ENCODE measurements at regions not wholly inside any gene's neighbourhood (a gene's known extent, or its start where the extent isn't known, plus 50 kb on each side); places are given as distances from the start of the nearest gene placed in this dataset.

GRCh38 chr14:106778986-106779385, 1252.6 kb downstream of the TMEM121 start:
- TF ChIP-seq CTCF (IDR thresholded peaks at IDR 0.05; ENCODE audit: low read depth, low read length, missing control alignments), result no peak
- in situ Hi-C loops (cut with HindIII; ENCODE audit: low pct_ligation_motif_present, low sequenced_read_pairs), result no loop called here

GRCh38 chr14:106786697-106787096, 1260.3 kb downstream of the TMEM121 start:
- no peak for TF ChIP-seq CTCF (IDR thresholded peaks at IDR 0.05; ENCODE audit: low read depth, low read length, missing control alignments)
- in situ Hi-C loops (cut with HindIII; ENCODE audit: low pct_ligation_motif_present, low sequenced_read_pairs), result no loop called here

More at GRCh38 chr14:106778986-106779385, 1252.6 kb downstream of the TMEM121 start:
- H3K27me3 ChIP-seq (replicated peaks), result no peaks in the 10 kb centered on the region
- no peak for DNase-seq
- H3K36me3 ChIP-seq (replicated peaks), result no peaks in the 10 kb centered on the region
- H3K27ac ChIP-seq, result no peak overlapping the region
- no peak overlapping the region for H3K4me3 ChIP-seq (ENCODE audit: low read depth, low read length)

GRCh38 chr14:106787626-106788025, 1261.2 kb downstream of the TMEM121 start:
- no peak for TF ChIP-seq CTCF (IDR thresholded peaks at IDR 0.05; ENCODE audit: low read depth, low read length, missing control alignments)
- Histone ChIP-seq H3K27me3 (replicated peaks) (no peaks in the 10 kb centered on the region), H3K4me3 (ENCODE audit: low read depth, low read length) (no peak overlapping the region), H3K36me3 (replicated peaks) (no peaks in the 10 kb centered on the region), H3K27ac (no peak overlapping the region)
- in situ Hi-C loops (cut with HindIII; ENCODE audit: low pct_ligation_motif_present, low sequenced_read_pairs), result no loop called here
- DNase-seq, result no peak

More at GRCh38 chr14:106786697-106787096, 1260.3 kb downstream of the TMEM121 start:
- no peak for DNase-seq
- no peaks in the 10 kb centered on the region for H3K36me3 ChIP-seq (replicated peaks)
- no peak overlapping the region for H3K27ac ChIP-seq
- no peaks in the 10 kb centered on the region for H3K27me3 ChIP-seq (replicated peaks)
- H3K4me3 ChIP-seq (ENCODE audit: low read depth, low read length), result no peak overlapping the region

GRCh38 chr14:106788534-106788933, 1262.2 kb downstream of the TMEM121 start:
- H3K27me3 ChIP-seq (replicated peaks), result no peaks in the 10 kb centered on the region
- no peak for DNase-seq
- no peak overlapping the region for H3K27ac ChIP-seq
- TF ChIP-seq CTCF (IDR thresholded peaks at IDR 0.05; ENCODE audit: low read depth, low read length, missing control alignments), result no peak
- H3K36me3 ChIP-seq (replicated peaks), result no peaks in the 10 kb centered on the region
- in situ Hi-C loops (cut with HindIII; ENCODE audit: low pct_ligation_motif_present, low sequenced_read_pairs), result no loop called here
- no peak overlapping the region for H3K4me3 ChIP-seq (ENCODE audit: low read depth, low read length)

GRCh38 chr14:106789318-106789717, 1262.9 kb downstream of the TMEM121 start:
- Histone ChIP-seq H3K27ac (no peak overlapping the region), H3K27me3 (replicated peaks) (no peaks in the 10 kb centered on the region), H3K4me3 (ENCODE audit: low read depth, low read length) (no peak overlapping the region), H3K36me3 (replicated peaks) (no peaks in the 10 kb centered on the region)
- no peak for TF ChIP-seq CTCF (IDR thresholded peaks at IDR 0.05; ENCODE audit: low read depth, low read length, missing control alignments)
- no peak for DNase-seq
- in situ Hi-C loops (cut with HindIII; ENCODE audit: low pct_ligation_motif_present, low sequenced_read_pairs), result no loop called here

All from brain microvascular endothelial cell (primary cell).